Hepatocyte (in vitro differentiated cells): ENCODE measurements at regions not wholly inside any gene's neighbourhood (a gene's known extent, or its start where the extent isn't known, plus 50 kb on each side); places are given as distances from the start of the nearest gene placed in this dataset.

ENCODE experiments used
- DNase-seq: peaks from one replicate; pipeline ENCODE4 v3.0.0-alpha.2; 2016; ENCODE audit warnings: low spot score
- H2AFZ ChIP-seq: fragments of 200-600 bp; sonication (generic); 2 replicates; pipeline ENCODE4 v1.6.0; 2016; ENCODE audit warnings: antibody characterized with exemption, mild to moderate bottlenecking
- H3K27ac ChIP-seq: fragments of 200-600 bp; sonication (generic); 2 replicates; pipeline ENCODE4 v1.5.1; 2016; ENCODE audit warnings: mild to moderate bottlenecking
- H3K27me3 ChIP-seq: fragments of 200-600 bp; sonication (generic); 2 replicates; pipeline ENCODE4 v1.6.1; 2016
- H3K36me3 ChIP-seq: fragments of 200-600 bp; sonication (generic); replicated peaks from 2 replicates; pipeline ENCODE4 v1.5.1; 2016; ENCODE audit warnings: low read depth; ENCODE audit not compliant: insufficient read depth
- H3K4me1 ChIP-seq: fragments of 200-600 bp; sonication (generic); 2 replicates; pipeline ENCODE4 v1.5.1; 2016; ENCODE audit warnings: mild to moderate bottlenecking, moderate library complexity; ENCODE audit not compliant: insufficient read depth
- H3K4me2 ChIP-seq: fragments of 200-600 bp; sonication (generic); 2 replicates; pipeline ENCODE4 v1.6.0; 2016
- H3K4me3 ChIP-seq: fragments of 200-600 bp; sonication (generic); 2 replicates; pipeline ENCODE4 v1.5.1; 2016; ENCODE audit warnings: mild to moderate bottlenecking
- H3K79me2 ChIP-seq: fragments of 200-600 bp; sonication (generic); 2 replicates; pipeline ENCODE4 v1.6.0; 2017; ENCODE audit warnings: mild to moderate bottlenecking
- H3K9me2 ChIP-seq: fragments of 200-600 bp; sonication (generic); replicated peaks from 2 replicates; pipeline ENCODE4 v1.6.0; 2017; ENCODE audit warnings: mild to moderate bottlenecking; ENCODE audit not compliant: insufficient read depth
- H3K9me3 ChIP-seq: fragments of 200-600 bp; sonication (generic); 2 replicates; pipeline ENCODE4 v1.5.1; 2016; ENCODE audit warnings: low read depth, mild to moderate bottlenecking
- H4K20me1 ChIP-seq: fragments of 200-600 bp; sonication (generic); 2 replicates; pipeline ENCODE4 v1.6.0; 2016; ENCODE audit warnings: mild to moderate bottlenecking; ENCODE audit not compliant: insufficient read depth, poor library complexity, severe bottlenecking
- CTCF ChIP-seq: fragments of 200-600 bp; sonication (generic); IDR thresholded peaks from 2 replicates; pipeline ENCODE4 v1.5.1; 2016; ENCODE audit warnings: antibody characterized with exemption, mild to moderate bottlenecking; ENCODE audit not compliant: poor library complexity
- EZH2 ChIP-seq: fragments of 200-600 bp; sonication (generic); IDR thresholded peaks from 2 replicates; pipeline ENCODE4 v1.6.1; 2016; ENCODE audit warnings: antibody characterized with exemption, mild to moderate bottlenecking, borderline replicate concordance
- EZH2phosphoT487 ChIP-seq: fragments of 200-600 bp; sonication (generic); IDR thresholded peaks from one replicate; pipeline ENCODE4 v1.6.1; 2018; ENCODE audit warnings: antibody characterized with exemption, mild to moderate bottlenecking, low read depth, moderate library complexity; ENCODE audit not compliant: unreplicated experiment, severe bottlenecking
- WGBS: methylation state at CpG from one replicate; pipeline ENCODE4 v1.1.6; 2016; ENCODE audit warnings: low lambda C conversion rate; ENCODE audit errors: missing lambda C conversion rate; 5-methylcytosine and 5-hydroxymethylcytosine counted together

- TF ChIP-seq CTCF (no peak), EZH2phosphoT487 (no peak), EZH2 (no peak)
- Histone ChIP-seq H3K4me2 (no peak overlapping the region), H3K4me1 (peaks cover 9% of the 10 kb centered on the region), H2AFZ (no peak overlapping the region), H3K27ac (no peak overlapping the region), H3K27me3 (no peaks in the 10 kb centered on the region), H3K79me2 (no peaks in the 10 kb centered on the region), H3K36me3 (no peaks in the 10 kb centered on the region), H3K9me2 (no peaks in the 10 kb centered on the region), H3K9me3 (no peaks in the 10 kb centered on the region), H3K4me3 (no peak overlapping the region), H4K20me1 (no peaks in the 10 kb centered on the region)
- DNase-seq: no peak
- 86% methylated on average over 5 of the region's 5 CpGs for WGBS
Measured at GRCh38 chr12:46577063-46577776, 204.6 kb upstream of the SLC38A2 start.

- Histone ChIP-seq H3K36me3 (no peaks in the 10 kb centered on the region), H4K20me1 (no peaks in the 10 kb centered on the region), H3K9me3 (no peaks in the 10 kb centered on the region), H3K27me3 (no peaks in the 10 kb centered on the region), H3K79me2 (no peaks in the 10 kb centered on the region), H3K27ac (no peak overlapping the region), H3K4me1 (peaks cover 9% of the 10 kb centered on the region), H3K4me2 (no peak overlapping the region), H3K9me2 (no peaks in the 10 kb centered on the region), H3K4me3 (no peak overlapping the region), H2AFZ (no peak overlapping the region)
- no peak for DNase-seq
- TF ChIP-seq EZH2phosphoT487: no peak
- no peak for TF ChIP-seq EZH2
- no peak for TF ChIP-seq CTCF
- WGBS: 82% methylated on average over 2 of the region's 2 CpGs
Measured at GRCh38 chr12:46574847-46575246, 202.3 kb upstream of the SLC38A2 start.

DNA sequence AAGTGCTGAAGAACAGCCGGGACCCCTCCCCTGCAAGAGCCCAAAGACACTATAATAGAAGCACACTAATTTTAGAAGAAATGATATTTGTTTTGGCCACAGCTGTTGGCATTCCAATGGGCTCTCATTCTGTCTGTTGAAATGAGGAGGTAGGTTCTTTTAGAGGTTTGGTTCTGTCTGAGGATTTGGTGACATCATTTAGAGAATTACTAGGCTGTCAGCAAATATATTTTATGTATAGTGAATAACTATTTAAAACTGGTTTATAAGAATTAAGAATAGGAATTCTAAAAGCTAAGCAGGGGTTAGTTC, 200.7 kb upstream of the SLC38A2 start:
- Histone ChIP-seq H3K4me1 (peaks cover 6% of the 10 kb centered on the region), H3K79me2 (no peaks in the 10 kb centered on the region), H3K36me3 (no peaks in the 10 kb centered on the region), H4K20me1 (no peaks in the 10 kb centered on the region), H3K9me3 (peaks cover 2% of the 10 kb centered on the region), H3K27me3 (no peaks in the 10 kb centered on the region), H3K27ac (no peak overlapping the region), H2AFZ (no peak overlapping the region), H3K4me2 (no peak overlapping the region), H3K9me2 (no peaks in the 10 kb centered on the region), H3K4me3 (no peak overlapping the region)
- no peak for DNase-seq
- TF ChIP-seq EZH2phosphoT487: no peak
- no peak for TF ChIP-seq CTCF
- no peak for TF ChIP-seq EZH2
- WGBS: 84% methylated on average over 1 of the region's 1 CpG
